Activated CD8-positive, alpha-beta T cell treated with anti-CD3 and anti-CD28 coated beads for 36 hours (primary cell): ENCODE measurements at regions not wholly inside any gene's neighbourhood (a gene's known extent, or its start where the extent isn't known, plus 50 kb on each side); places are given as distances from the start of the nearest gene placed in this dataset.

Source experiments
- ATAC-seq: fragments of 200-7000 bp; cut with Tn5 transposase; one replicate; pipeline ENCODE4 v1.10.0; 2021; ENCODE audit warnings: mild to moderate bottlenecking, moderate library complexity
- CTCF ChIA-PET: fragments of 350-600 bp; sonication (Branson Sonifier 250); formaldehyde crosslinking; loops from one replicate; lab custom pipeline; 2021; ENCODE audit warnings: antibody characterized with exemption; lab: Charles Lee
- POLR2A ChIA-PET: fragments of 350-600 bp; sonication (Branson Sonifier 250); formaldehyde crosslinking; loops from one replicate; lab custom pipeline; 2021; ENCODE audit warnings: antibody characterized with exemption; lab: Charles Lee
- DNase-seq: peaks from one replicate; pipeline ENCODE4 v3.0.0-alpha.2; 2020
- H3K27ac Mint-ChIP-seq: one replicate; pipeline ENCODE4 v1.8.0; 2021; ENCODE audit warnings: mild to moderate bottlenecking, mixed read lengths
- H3K27me3 Mint-ChIP-seq: one replicate; pipeline ENCODE4 v1.8.0; 2021; ENCODE audit warnings: mixed read lengths
- H3K36me3 Mint-ChIP-seq: one replicate; pipeline ENCODE4 v1.8.0; 2021; ENCODE audit warnings: low read depth, mixed read lengths
- H3K4me1 Mint-ChIP-seq: one replicate; pipeline ENCODE4 v1.8.0; 2021; ENCODE audit warnings: low read depth, mixed read lengths
- H3K4me3 Mint-ChIP-seq: one replicate; pipeline ENCODE4 v1.8.0; 2021; ENCODE audit warnings: mild to moderate bottlenecking, moderate library complexity, mixed read lengths
- H3K9me3 Mint-ChIP-seq: one replicate; pipeline ENCODE4 v1.8.0; 2021; ENCODE audit warnings: mixed read lengths
- CTCF ChIP-seq: fragments of 200-600 bp; IDR thresholded peaks from one replicate; pipeline ENCODE4 v1.8.0; 2022; ENCODE audit warnings: antibody characterized with exemption, mild to moderate bottlenecking
- intact Hi-C: fragments of 100-400 bp; cut with micrococcal nuclease; formaldehyde crosslinking; loops from one replicate; pipeline ENCODE4 v1.10.0; 2022

- H3K4me1 Mint-ChIP-seq: peaks cover 1% of the 10 kb centered on the region
- no peak for DNase-seq
- H3K27me3 Mint-ChIP-seq: peaks cover 12% of the 10 kb centered on the region
- no peak overlapping the region for H3K27ac Mint-ChIP-seq
- H3K9me3 Mint-ChIP-seq: no peaks in the 10 kb centered on the region
- ATAC-seq: no peak
- H3K36me3 Mint-ChIP-seq: no peaks in the 10 kb centered on the region
- H3K4me3 Mint-ChIP-seq: no peak overlapping the region
- no peak for TF ChIP-seq CTCF
- ChIA-PET CTCF (interaction anchor here (2.2 kb wide), 1 partner anchor 11 kb away, joined by 9 read pairs; no protein-coding TSS in a partner anchor), POLR2A (no interaction called here)
- intact Hi-C loops: no loop called here
These were observed 129.9 kb downstream of the ANKRD60 start for GRCh38 chr20:58098571-58098970.

GRCh38 chr20:58097943-58098342 is 130.5 kb downstream of the ANKRD60 start:
- peaks cover 12% of the 10 kb centered on the region for H3K27me3 Mint-ChIP-seq
- POLR2A ChIA-PET: no interaction called here
- ATAC-seq (no peak), DNase-seq (no peak)
- H3K36me3 Mint-ChIP-seq: no peaks in the 10 kb centered on the region
- no peak overlapping the region for H3K27ac Mint-ChIP-seq
- CTCF ChIA-PET: interaction anchor here (2.2 kb wide), 1 partner anchor 11 kb away, joined by 9 read pairs; no protein-coding TSS in a partner anchor
- no peaks in the 10 kb centered on the region for H3K9me3 Mint-ChIP-seq
- intact Hi-C loops: no loop called here
- H3K4me3 Mint-ChIP-seq: no peak overlapping the region
- peaks cover 1% of the 10 kb centered on the region for H3K4me1 Mint-ChIP-seq
- no peak for TF ChIP-seq CTCF

- CTCF ChIA-PET: interaction anchor here (2.2 kb wide), 1 partner anchor 10 kb away, joined by 9 read pairs; no protein-coding TSS in a partner anchor
- H3K4me1 Mint-ChIP-seq: peaks cover 1% of the 10 kb centered on the region
- no peak for DNase-seq
These were observed 131.0 kb downstream of the ANKRD60 start for GRCh38 chr20:58097429-58097828.

GRCh38 chr20:58096880-58097423 is 131.5 kb downstream of the ANKRD60 start:
- ATAC-seq: no peak
- intact Hi-C loops: no loop called here
- CTCF ChIA-PET: interaction anchor here (1.7 to 2.2 kb wide), 2 partner anchors 10 kb away, joined by 7 to 9 read pairs; no protein-coding TSS in a partner anchor

More at GRCh38 chr20:58097429-58097828, 131.0 kb downstream of the ANKRD60 start:
- no peak for TF ChIP-seq CTCF
- POLR2A ChIA-PET: no interaction called here
- no peak for ATAC-seq
- intact Hi-C loops: no loop called here
- Mint-ChIP-seq H3K27ac (no peak overlapping the region), H3K27me3 (peaks cover 9% of the 10 kb centered on the region), H3K36me3 (no peaks in the 10 kb centered on the region), H3K4me3 (no peak overlapping the region), H3K9me3 (no peaks in the 10 kb centered on the region)

More at GRCh38 chr20:58096880-58097423, 131.5 kb downstream of the ANKRD60 start:
- Mint-ChIP-seq H3K36me3 (no peaks in the 10 kb centered on the region), H3K9me3 (no peaks in the 10 kb centered on the region), H3K27ac (no peak overlapping the region), H3K4me3 (no peak overlapping the region), H3K27me3 (peaks cover 11% of the 10 kb centered on the region), H3K4me1 (no peaks in the 10 kb centered on the region)
- TF ChIP-seq CTCF: no peak
- POLR2A ChIA-PET: no interaction called here
- no peak for DNase-seq
